H9 (cell line): ENCODE measurements at regions not wholly inside any gene's neighbourhood (a gene's known extent, or its start where the extent isn't known, plus 50 kb on each side); places are given as distances from the start of the nearest gene placed in this dataset.

ENCODE experiments used
- DNase-seq: peaks from one replicate; pipeline ENCODE4 v3.0.0-alpha.2; 2017
- H2AFZ ChIP-seq: one replicate; pipeline ENCODE4 v1.6.1; 2013; ENCODE audit warnings: mild to moderate bottlenecking, low read length, control low read depth, moderate library complexity
- H2AK5ac ChIP-seq: 2 replicates; pipeline ENCODE4 v1.6.1; 2013; ENCODE audit warnings: low read length, control low read depth, mixed read lengths; ENCODE audit not compliant: insufficient read length
- H2BK120ac ChIP-seq: one replicate; pipeline ENCODE4 v1.6.1; 2013; ENCODE audit warnings: low read depth, mild to moderate bottlenecking, low read length, control low read depth, inconsistent platforms; ENCODE audit not compliant: poor library complexity, severe bottlenecking
- H2BK12ac ChIP-seq: 2 replicates; pipeline ENCODE4 v1.6.1; 2013; ENCODE audit warnings: low read length, control low read depth, mixed read lengths, low read depth; ENCODE audit not compliant: insufficient read length
- H2BK15ac ChIP-seq: 2 replicates; pipeline ENCODE4 v1.6.1; 2013; ENCODE audit warnings: low read depth, low read length, control low read depth
- H2BK20ac ChIP-seq: one replicate; pipeline ENCODE4 v1.6.1; 2013; ENCODE audit warnings: low read depth, mild to moderate bottlenecking, low read length, control low read depth, inconsistent platforms; ENCODE audit not compliant: poor library complexity, severe bottlenecking
- H2BK5ac ChIP-seq: 2 replicates; pipeline ENCODE4 v1.6.1; 2013; ENCODE audit warnings: low read length, control low read depth, mixed read lengths; ENCODE audit not compliant: insufficient read length
- H3K14ac ChIP-seq: 2 replicates; pipeline ENCODE4 v1.6.1; 2013; ENCODE audit warnings: low read length, control low read depth; ENCODE audit not compliant: insufficient read depth
- H3K18ac ChIP-seq: 2 replicates; pipeline ENCODE4 v1.6.1; 2013; ENCODE audit warnings: low read depth, mild to moderate bottlenecking, mixed read lengths, low read length, control low read depth; ENCODE audit not compliant: insufficient read length
- H3K23ac ChIP-seq: 2 replicates; pipeline ENCODE4 v1.6.1; 2013; ENCODE audit warnings: low read length, control low read depth, mixed read lengths, low read depth; ENCODE audit not compliant: insufficient read length
- H3K23me2 ChIP-seq: 2 replicates; pipeline ENCODE4 v1.6.1; 2013; ENCODE audit warnings: low read depth, mild to moderate bottlenecking, mixed read lengths, low read length, control low read depth; ENCODE audit not compliant: insufficient read length, poor library complexity, severe bottlenecking
- H3K27ac ChIP-seq: 2 replicates; pipeline ENCODE4 v1.5.1; 2013; ENCODE audit warnings: low read length, control low read depth, mixed read lengths, low read depth; ENCODE audit not compliant: insufficient read length
- H3K27me3 ChIP-seq: 2 replicates; pipeline ENCODE4 v1.6.1; 2013; ENCODE audit warnings: low read length, control low read depth, inconsistent platforms; ENCODE audit not compliant: insufficient read depth
- H3K4ac ChIP-seq: 2 replicates; pipeline ENCODE4 v1.6.1; 2013; ENCODE audit warnings: low read depth, mild to moderate bottlenecking, control low read depth, inconsistent platforms, low read length, moderate library complexity
- H3K4me1 ChIP-seq: 2 replicates; pipeline ENCODE4 v1.6.1; 2013; ENCODE audit warnings: low read length, control low read depth, inconsistent platforms; ENCODE audit not compliant: insufficient read depth
- H3K4me2 ChIP-seq: 2 replicates; pipeline ENCODE4 v1.6.1; 2013; ENCODE audit warnings: low read length, control low read depth, mixed read lengths; ENCODE audit not compliant: insufficient read length, insufficient read depth
- H3K56ac ChIP-seq: 2 replicates; pipeline ENCODE4 v1.6.1; 2013; ENCODE audit warnings: low read depth, mild to moderate bottlenecking, mixed read lengths, low read length, control low read depth; ENCODE audit not compliant: insufficient read length
- H3K79me1 ChIP-seq: 2 replicates; pipeline ENCODE4 v1.6.1; 2013; ENCODE audit warnings: low read depth, mild to moderate bottlenecking, moderate library complexity, low read length, control low read depth, inconsistent platforms; ENCODE audit not compliant: insufficient read depth, poor library complexity, severe bottlenecking
- H3K79me2 ChIP-seq: 2 replicates; pipeline ENCODE4 v1.6.1; 2013; ENCODE audit warnings: low read length, control low read depth, inconsistent platforms; ENCODE audit not compliant: insufficient read depth
- H3K9ac ChIP-seq: 2 replicates; pipeline ENCODE4 v1.6.1; 2013; ENCODE audit warnings: low read length, control low read depth, mixed read lengths; ENCODE audit not compliant: insufficient read length; ENCODE audit errors: extremely low read depth
- H3K9me3 ChIP-seq: one replicate; pipeline ENCODE4 v1.6.1; 2013; ENCODE audit warnings: low read depth, low read length, inconsistent platforms; ENCODE audit not compliant: control insufficient read depth
- H3T11ph ChIP-seq: one replicate; pipeline ENCODE4 v1.6.1; 2013; ENCODE audit warnings: mild to moderate bottlenecking, low read length, control low read depth, inconsistent platforms
- H4K20me1 ChIP-seq: one replicate; pipeline ENCODE4 v1.6.1; 2013; ENCODE audit not compliant: control insufficient read depth, insufficient read length, insufficient read depth
- H4K5ac ChIP-seq: 2 replicates; pipeline ENCODE4 v1.6.1; 2013; ENCODE audit warnings: low read depth, mild to moderate bottlenecking, mixed read lengths, low read length, control low read depth; ENCODE audit not compliant: insufficient read length
- H4K8ac ChIP-seq: replicated peaks from 2 replicates; pipeline ENCODE4 v1.6.1; 2013; ENCODE audit warnings: low read length, control low read depth, mixed read lengths, low read depth; ENCODE audit not compliant: insufficient read length
- H4K91ac ChIP-seq: 2 replicates; pipeline ENCODE4 v1.6.1; 2013; ENCODE audit warnings: low read depth, mild to moderate bottlenecking, moderate library complexity, mixed read lengths, low read length, control low read depth; ENCODE audit not compliant: insufficient read length
- H3K27ac Mint-ChIP-seq, 3 experiments: 2 replicates in 2 of 3; 3 replicates in 1 of 3; pipeline ENCODE4 v1.8.0; 2020 to 2021; ENCODE audit warnings: mixed read lengths in 3 of 3, mild to moderate bottlenecking in 1 of 3, moderate library complexity in 1 of 3
- H3K27me3 Mint-ChIP-seq: 2 replicates; pipeline ENCODE4 v1.8.0; 2021; ENCODE audit warnings: low read depth, mild to moderate bottlenecking, moderate library complexity, mixed read lengths
- H3K36me3 Mint-ChIP-seq, 3 experiments: 2 replicates in 2 of 3; 3 replicates in 1 of 3; pipeline ENCODE4 v1.8.0; 2020 to 2021; ENCODE audit warnings: low read depth in 3 of 3, mixed read lengths in 3 of 3; ENCODE audit not compliant: insufficient read depth in 1 of 3
- H3K4me1 Mint-ChIP-seq, 2 experiments: 2 replicates each; pipeline ENCODE4 v1.8.0; 2020; ENCODE audit warnings: mixed read lengths in 2 of 2
- H3K4me3 Mint-ChIP-seq, 2 experiments: 2 replicates in 1 of 2; 3 replicates in 1 of 2; pipeline ENCODE4 v1.8.0; 2020 to 2021; ENCODE audit warnings: mild to moderate bottlenecking in 2 of 2, mixed read lengths in 2 of 2, moderate library complexity in 1 of 2
- H3K9me3 Mint-ChIP-seq, 2 experiments: 2 replicates in 1 of 2; 3 replicates in 1 of 2; pipeline ENCODE4 v1.8.0; 2020; ENCODE audit warnings: mild to moderate bottlenecking in 2 of 2, mixed read lengths in 2 of 2, moderate library complexity in 1 of 2
- WGBS: extraction: QIAGEN DNeasy Blood & Tissue Kit; methylation state at CpG from one replicate; pipeline ENCODE4 v1.1.7; 2013; ENCODE audit warnings: missing lambda C conversion rate, low lambda C conversion rate, mixed read lengths; ENCODE audit not compliant: insufficient read length; ENCODE audit errors: extremely low coverage; 5-methylcytosine and 5-hydroxymethylcytosine counted together
- TF ChIP-seq, protein P1 (sequence below): fragments of 200-600 bp; sonication (generic); conservative IDR thresholded peaks from 3 replicates; pipeline ENCODE4 v1.8.0; 2021; ENCODE audit warnings: antibody characterized with exemption, mild to moderate bottlenecking

DNA sequence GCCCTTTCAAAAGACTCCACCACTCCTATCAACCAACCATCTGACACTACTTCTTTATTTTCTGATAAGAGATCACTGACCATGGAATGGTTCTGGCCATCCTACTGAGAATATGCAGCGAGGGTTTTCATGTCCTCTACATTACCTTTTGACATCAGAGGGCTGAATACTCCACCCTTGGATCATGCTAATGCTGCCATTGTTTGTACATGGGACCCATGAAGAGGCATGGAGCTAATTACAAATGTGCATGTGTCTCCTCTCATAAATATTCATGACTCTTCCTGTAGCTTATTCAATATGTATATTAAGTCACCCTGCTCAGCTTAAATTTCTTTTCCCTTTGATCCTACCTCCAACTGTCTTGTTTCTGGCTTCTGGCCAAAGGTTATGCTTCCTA, 1065.8 kb upstream of the GHITM start:
- Histone ChIP-seq H2BK20ac (no peak overlapping the region), H3K27me3 (no peaks in the 10 kb centered on the region), H3K4me2 (no peak overlapping the region), H4K20me1 (no peaks in the 10 kb centered on the region), H4K91ac (no peak overlapping the region), H2BK5ac (no peak overlapping the region), H3K9ac (no peak overlapping the region), H2BK12ac (no peak overlapping the region), H4K8ac (no peak overlapping the region), H2BK120ac (no peak overlapping the region), H3K23me2 (no peaks in the 10 kb centered on the region), H3T11ph (no peak overlapping the region), H2BK15ac (no peak overlapping the region), H3K79me2 (no peaks in the 10 kb centered on the region), H2AK5ac (no peak overlapping the region), H2AFZ (no peak overlapping the region), H3K79me1 (no peaks in the 10 kb centered on the region), H3K56ac (no peak overlapping the region), H4K5ac (no peak overlapping the region), H3K18ac (no peak overlapping the region), H3K27ac (no peak overlapping the region), H3K4ac (no peak overlapping the region), H3K14ac (no peak overlapping the region), H3K4me1 (no peaks in the 10 kb centered on the region; the same call in 1 of the 2 replicates), H3K9me3 (no peaks in the 10 kb centered on the region), H3K23ac (no peak overlapping the region)
- DNase-seq: no peak
- H3K27ac Mint-ChIP-seq: no peak overlapping the region
- H3K4me1 Mint-ChIP-seq: peaks cover 17 to 20% of the 10 kb centered on the region in 2 experiments
- no peaks in the 10 kb centered on the region for H3K27me3 Mint-ChIP-seq
- peaks cover 4 to 22% (median 11%) of the 10 kb centered on the region in 3 experiments; a peak in 6 of 7 replicates for H3K36me3 Mint-ChIP-seq
- WGBS: no CpG with 5 or more reads among the region's 1 CpG
- peaks cover 4 to 6% of the 10 kb centered on the region in 2 experiments; a peak in 4 of 5 replicates for H3K9me3 Mint-ChIP-seq
- TF ChIP-seq, protein P1, sequence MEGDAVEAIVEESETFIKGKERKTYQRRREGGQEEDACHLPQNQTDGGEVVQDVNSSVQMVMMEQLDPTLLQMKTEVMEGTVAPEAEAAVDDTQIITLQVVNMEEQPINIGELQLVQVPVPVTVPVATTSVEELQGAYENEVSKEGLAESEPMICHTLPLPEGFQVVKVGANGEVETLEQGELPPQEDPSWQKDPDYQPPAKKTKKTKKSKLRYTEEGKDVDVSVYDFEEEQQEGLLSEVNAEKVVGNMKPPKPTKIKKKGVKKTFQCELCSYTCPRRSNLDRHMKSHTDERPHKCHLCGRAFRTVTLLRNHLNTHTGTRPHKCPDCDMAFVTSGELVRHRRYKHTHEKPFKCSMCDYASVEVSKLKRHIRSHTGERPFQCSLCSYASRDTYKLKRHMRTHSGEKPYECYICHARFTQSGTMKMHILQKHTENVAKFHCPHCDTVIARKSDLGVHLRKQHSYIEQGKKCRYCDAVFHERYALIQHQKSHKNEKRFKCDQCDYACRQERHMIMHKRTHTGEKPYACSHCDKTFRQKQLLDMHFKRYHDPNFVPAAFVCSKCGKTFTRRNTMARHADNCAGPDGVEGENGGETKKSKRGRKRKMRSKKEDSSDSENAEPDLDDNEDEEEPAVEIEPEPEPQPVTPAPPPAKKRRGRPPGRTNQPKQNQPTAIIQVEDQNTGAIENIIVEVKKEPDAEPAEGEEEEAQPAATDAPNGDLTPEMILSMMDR: no peak
- H3K4me3 Mint-ChIP-seq: no peak overlapping the region
